Activated CD8-positive, alpha-beta memory T cell treated with anti-CD3 and anti-CD28 coated beads, Interleukin-2, amount 50 U/mL, for 24 hours (primary cell): ENCODE measurements at regions not wholly inside any gene's neighbourhood (a gene's known extent, or its start where the extent isn't known, plus 50 kb on each side); places are given as distances from the start of the nearest gene placed in this dataset.

Experiments
- DNase-seq: peaks from one replicate; pipeline ENCODE4 v3.0.0-alpha.2; 2020; ENCODE audit errors: extremely low read depth

- no peak for DNase-seq
Measured at GRCh38 chr6:25066593-25066992, 130.8 kb upstream of the RIPOR2 start.

- no peak for DNase-seq
Measured at GRCh38 chr6:25068866-25069265, 133.1 kb upstream of the RIPOR2 start.

- peak; percentile 58 for DNase-seq
Measured at GRCh38 chr6:25070547-25071366, 135.0 kb upstream of the RIPOR2 start.

GRCh38 chr6:25078141-25078540 is 142.4 kb upstream of the RIPOR2 start:
- DNase-seq: no peak

- no peak for DNase-seq
Measured at GRCh38 chr6:25083784-25084507, 148.2 kb upstream of the RIPOR2 start.

- no peak for DNase-seq
Measured at GRCh38 chr6:25084508-25084833, 148.7 kb upstream of the RIPOR2 start.

GRCh38 chr6:25085756-25086155 is 150.0 kb upstream of the RIPOR2 start:
- no peak for DNase-seq

- DNase-seq: no peak
Measured at GRCh38 chr6:25086500-25087091, 150.8 kb upstream of the RIPOR2 start.

GRCh38 chr6:25088513-25088912 is 152.8 kb upstream of the RIPOR2 start:
- DNase-seq: no peak

GRCh38 chr6:25089442-25089841 is 153.7 kb upstream of the RIPOR2 start:
- no peak for DNase-seq

GRCh38 chr6:25094726-25095125 is 159.0 kb upstream of the RIPOR2 start:
- no peak for DNase-seq

GRCh38 chr6:25100288-25100687 is 164.5 kb upstream of the RIPOR2 start:
- no peak for DNase-seq

- DNase-seq: no peak
Measured at GRCh38 chr6:25103603-25104002, 167.8 kb upstream of the RIPOR2 start.

- no peak for DNase-seq
Measured at GRCh38 chr6:25105070-25105925, 169.5 kb upstream of the RIPOR2 start.

- no peak for DNase-seq
Measured at GRCh38 chr6:25107218-25107617, 171.5 kb upstream of the RIPOR2 start.

- no peak for DNase-seq
Measured at GRCh38 chr6:25111782-25112181, 167.4 kb upstream of the CARMIL1 start.

GRCh38 chr6:25112322-25112773 is 166.8 kb upstream of the CARMIL1 start:
- DNase-seq: no peak

- DNase-seq: no peak
Measured at GRCh38 chr6:25113436-25113835, 165.7 kb upstream of the CARMIL1 start.

GRCh38 chr6:25118038-25118437 is 161.1 kb upstream of the CARMIL1 start:
- DNase-seq: no peak

- DNase-seq: no peak
Measured at GRCh38 chr6:25121186-25121585, 158.0 kb upstream of the CARMIL1 start.

GRCh38 chr6:25122001-25122400 is 157.2 kb upstream of the CARMIL1 start:
- no peak for DNase-seq
